AG04450 (cell line): ENCODE measurements at regions not wholly inside any gene's neighbourhood (a gene's known extent, or its start where the extent isn't known, plus 50 kb on each side); places are given as distances from the start of the nearest gene placed in this dataset.

Source experiments
- CTCF ChIA-PET: fragments of 300-600, 350-600 bp; formaldehyde crosslinking; extraction: SDS; loops from one replicate; lab custom pipeline; 2022; ENCODE audit warnings: antibody characterized with exemption, inconsistent platforms; lab: Charles Lee
- POLR2A ChIA-PET: fragments of 350-600 bp; formaldehyde crosslinking; extraction: SDS; loops from one replicate; lab custom pipeline; 2021; ENCODE audit warnings: antibody characterized with exemption, inconsistent platforms; lab: Yijun Ruan, JAX
- DNase-seq: peaks from one replicate; pipeline ENCODE4 v3.0.0-alpha.2; 2011; ENCODE audit warnings: low read depth, low spot score
- H3K27ac ChIP-seq: one replicate; pipeline ENCODE4 v1.5.1; 2012; ENCODE audit warnings: low read depth, low read length, control low read depth
- H3K27me3 ChIP-seq: one replicate; pipeline ENCODE4 v1.6.0; 2012; ENCODE audit warnings: low read length; ENCODE audit not compliant: control insufficient read depth, insufficient read depth
- H3K4me3 ChIP-seq: 2 replicates; pipeline ENCODE4 v1.5.1; 2011; ENCODE audit warnings: mild to moderate bottlenecking, low read depth, low read length, control low read depth
- H3K9me3 ChIP-seq: 2 replicates; pipeline ENCODE4 v1.5.1; 2012; ENCODE audit warnings: low read length; ENCODE audit not compliant: control insufficient read depth, insufficient read depth
- CTCF ChIP-seq: IDR thresholded peaks from 2 replicates; pipeline ENCODE4 v1.5.1; 2011; ENCODE audit warnings: low read depth, low read length, control low read depth, inconsistent platforms

- Histone ChIP-seq H3K27ac (no peak overlapping the region), H3K4me3 (no peak overlapping the region), H3K27me3 (no peaks in the 10 kb centered on the region), H3K9me3 (no peaks in the 10 kb centered on the region; the same call in 1 of the 2 replicates)
- no peak for TF ChIP-seq CTCF
- no peak for DNase-seq
- ChIA-PET POLR2A (no interaction called here), CTCF (no interaction called here)
Observed at GRCh38 chr6:133818320-133818719, 70.6 kb upstream of the TCF21 start.

- TF ChIP-seq CTCF = no peak
- no peaks in the 10 kb centered on the region; the same call in 1 of the 2 replicates for H3K9me3 ChIP-seq
- H3K4me3 ChIP-seq = no peak overlapping the region
- no peak for DNase-seq
- no peak overlapping the region for H3K27ac ChIP-seq
- CTCF ChIA-PET = no interaction called here
- POLR2A ChIA-PET = no interaction called here
- H3K27me3 ChIP-seq = no peaks in the 10 kb centered on the region
Observed at GRCh38 chr6:133820208-133820607, 68.7 kb upstream of the TCF21 start.

GRCh38 chr6:133827766-133828165, 61.1 kb upstream of the TCF21 start:
- Histone ChIP-seq H3K27ac (no peak overlapping the region), H3K27me3 (no peaks in the 10 kb centered on the region), H3K4me3 (no peak overlapping the region), H3K9me3 (no peaks in the 10 kb centered on the region)
- no peak for TF ChIP-seq CTCF
- POLR2A ChIA-PET = no interaction called here
- CTCF ChIA-PET = interaction anchor here (2.1 kb wide), 1 partner anchor 259 kb away, joined by 4 read pairs; no protein-coding TSS in a partner anchor
- DNase-seq = no peak

- ChIA-PET CTCF (interaction anchor here (1.1 to 2.0 kb wide), 2 partner anchors 19 to 265 kb away, joined by 3 to 7 read pairs; no protein-coding TSS in a partner anchor), POLR2A (no interaction called here)
- H3K9me3 ChIP-seq = peaks cover 5% of the 10 kb centered on the region
- TF ChIP-seq CTCF = no peak
- H3K27ac ChIP-seq = no peak overlapping the region
- H3K4me3 ChIP-seq = no peak overlapping the region
- no peaks in the 10 kb centered on the region for H3K27me3 ChIP-seq
- no peak for DNase-seq
Observed at GRCh38 chr6:133833949-133834359, 55.0 kb upstream of the TCF21 start.

- Histone ChIP-seq H3K27ac (no peak overlapping the region), H3K9me3 (peaks cover 5% of the 10 kb centered on the region), H3K4me3 (no peak overlapping the region), H3K27me3 (no peaks in the 10 kb centered on the region)
- POLR2A ChIA-PET = no interaction called here
- no peak for TF ChIP-seq CTCF
- no peak for DNase-seq
- CTCF ChIA-PET = interaction anchor here (0.6 to 2.0 kb wide), 5 partner anchors 19 to 265 kb away, joined by 3 to 7 read pairs (median 3); no protein-coding TSS in a partner anchor
Observed at GRCh38 chr6:133834472-133835170, 54.3 kb upstream of the TCF21 start.
